ENCODE measurements at regions not wholly inside any gene's neighbourhood (a gene's known extent, or its start where the extent isn't known, plus 50 kb on each side); places are given as distances from the start of the nearest gene placed in this dataset.
"Not testable (repeated sequence)": the region's sequence is repeated elsewhere in the genome, so short reads cannot be mapped to it uniquely, and the experiment has no call there.

GRCh38 chr12:105480162-105480561, 149.7 kb downstream of the C12orf75 start:
- Mint-ChIP-seq H3K4me1 (peaks cover 8% of the 10 kb centered on the region), H3K36me3 (ENCODE audit: low read depth) (no peaks in the 10 kb centered on the region), H3K9me3 (no peaks in the 10 kb centered on the region), H3K27ac (no peak overlapping the region), H3K4me3 (no peak overlapping the region), H3K27me3 (peaks cover 10% of the 10 kb centered on the region)
- ChIA-PET POLR2A (no interaction called here), CTCF (no interaction called here)
- no peak for DNase-seq

DNA sequence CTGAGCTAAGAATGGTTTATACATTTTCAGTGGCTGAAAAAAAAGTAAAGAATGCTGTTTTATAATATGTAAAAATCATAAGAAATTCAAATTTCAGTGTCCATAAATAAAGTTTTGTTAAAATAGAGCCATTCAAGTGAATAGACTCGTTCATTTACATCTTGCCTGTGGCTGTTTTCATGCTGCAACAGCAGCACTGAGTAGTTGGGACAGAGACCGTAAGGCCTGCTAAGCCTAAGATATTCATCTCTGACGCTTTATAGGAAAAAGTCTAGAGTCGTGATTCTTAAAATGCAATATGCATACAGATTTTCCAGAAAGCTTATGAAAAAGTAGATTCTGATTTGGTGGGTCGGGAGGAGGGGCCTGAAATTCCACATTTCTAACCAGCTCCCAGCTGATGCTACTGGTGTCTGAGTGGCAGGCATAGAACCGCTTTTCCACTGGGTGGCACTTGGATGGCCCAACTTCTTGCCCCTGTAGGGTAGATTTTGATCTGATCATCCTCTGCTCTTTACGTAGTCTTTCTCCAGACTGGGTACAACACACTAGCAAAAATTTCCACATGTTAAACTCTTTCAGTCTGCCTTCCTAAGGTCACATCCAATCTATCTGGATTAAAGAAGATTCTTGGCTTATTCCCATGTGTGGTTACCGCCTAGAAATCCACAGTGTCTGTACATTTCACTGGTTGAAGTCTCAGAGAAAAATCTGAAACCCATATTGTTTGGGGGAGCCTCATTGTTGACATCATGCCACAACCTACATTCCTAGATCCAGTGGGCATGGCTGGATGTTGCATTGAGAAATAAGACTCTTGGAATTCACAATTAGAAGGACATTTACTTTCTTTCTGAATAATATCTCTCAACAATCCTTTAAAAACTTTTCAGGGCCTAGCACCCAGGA, 151.2 kb downstream of the C12orf75 start:
- Mint-ChIP-seq H3K36me3 (ENCODE audit: low read depth) (no peaks in the 10 kb centered on the region), H3K27me3 (peaks cover 8% of the 10 kb centered on the region), H3K4me1 (peaks cover 4% of the 10 kb centered on the region), H3K9me3 (no peaks in the 10 kb centered on the region), H3K4me3 (no peak overlapping the region), H3K27ac (no peak overlapping the region)
- CTCF ChIA-PET = no interaction called here
- POLR2A ChIA-PET = no interaction called here
- DNase-seq = no peak

DNA sequence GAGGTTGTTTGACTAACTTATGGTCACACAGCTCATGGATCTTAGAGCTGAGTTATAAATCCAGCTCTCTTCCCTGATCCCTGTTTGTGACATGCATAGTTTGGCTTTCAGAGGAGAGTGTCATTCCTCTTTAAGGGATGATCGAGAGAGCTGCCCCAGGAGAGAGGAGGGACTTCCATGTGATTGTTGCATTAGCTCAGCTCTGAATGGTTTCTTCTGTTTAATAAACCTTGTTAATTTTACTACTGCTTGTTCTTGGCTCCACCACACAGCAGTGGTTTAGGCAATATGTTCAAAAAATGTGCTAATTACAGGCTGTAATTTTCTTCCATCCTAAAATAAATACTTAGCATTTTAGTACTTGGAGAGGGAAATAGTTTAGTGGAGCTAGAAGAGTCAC, 152.5 kb downstream of the C12orf75 start:
- H3K9me3 Mint-ChIP-seq = no peaks in the 10 kb centered on the region
- CTCF ChIA-PET = no interaction called here

DNA sequence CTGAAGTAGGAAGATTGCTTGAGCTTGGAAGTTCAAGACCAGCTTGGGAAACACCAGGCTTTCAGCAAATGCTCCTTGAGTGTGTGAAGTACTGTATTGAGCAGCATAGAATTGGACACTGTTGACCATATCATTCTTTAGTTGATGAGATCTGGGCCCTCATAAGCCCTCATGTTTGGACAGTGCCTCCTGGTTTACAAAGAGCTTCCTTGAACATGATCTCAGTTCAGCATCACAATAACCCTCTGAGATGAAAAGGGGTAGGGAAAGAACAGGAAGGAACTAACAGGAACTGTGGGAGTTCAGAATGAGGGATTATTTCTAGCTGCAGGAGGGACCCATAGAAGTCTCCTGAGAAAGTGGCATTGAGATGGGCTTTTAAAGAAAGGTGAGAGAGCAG, 153.2 kb downstream of the C12orf75 start:
- no peaks in the 10 kb centered on the region for H3K4me1 Mint-ChIP-seq
- H3K27me3 Mint-ChIP-seq = peaks cover 8% of the 10 kb centered on the region
- no peaks in the 10 kb centered on the region for H3K36me3 Mint-ChIP-seq (ENCODE audit: low read depth)
- ChIA-PET CTCF (no interaction called here), POLR2A (no interaction called here)
- DNase-seq = no peak
- H3K9me3 Mint-ChIP-seq = no peaks in the 10 kb centered on the region
- H3K4me3 Mint-ChIP-seq = no peak overlapping the region
- no peak overlapping the region for H3K27ac Mint-ChIP-seq

More for the DNA sequence above, 152.5 kb downstream of the C12orf75 start:
- POLR2A ChIA-PET = no interaction called here
- Mint-ChIP-seq H3K4me3 (no peak overlapping the region), H3K4me1 (no peaks in the 10 kb centered on the region), H3K36me3 (ENCODE audit: low read depth) (no peaks in the 10 kb centered on the region), H3K27me3 (peaks cover 8% of the 10 kb centered on the region), H3K27ac (no peak overlapping the region)
- no peak for DNase-seq

GRCh38 chr12:105485321-105485910, 154.9 kb downstream of the C12orf75 start:
- no peak overlapping the region for H3K4me3 Mint-ChIP-seq

GRCh38 chr12:105485921-105486320, 155.4 kb downstream of the C12orf75 start:
- CTCF ChIA-PET = no interaction called here
- H3K27ac Mint-ChIP-seq = no peak overlapping the region
- peaks cover 8% of the 10 kb centered on the region for H3K27me3 Mint-ChIP-seq
- no peaks in the 10 kb centered on the region for H3K9me3 Mint-ChIP-seq
- no peak for DNase-seq
- POLR2A ChIA-PET = no interaction called here
- no peaks in the 10 kb centered on the region for H3K4me1 Mint-ChIP-seq
- no peaks in the 10 kb centered on the region for H3K36me3 Mint-ChIP-seq (ENCODE audit: low read depth)
- H3K4me3 Mint-ChIP-seq = no peak overlapping the region

More at GRCh38 chr12:105485321-105485910, 154.9 kb downstream of the C12orf75 start:
- H3K27me3 Mint-ChIP-seq = peaks cover 8% of the 10 kb centered on the region
- ChIA-PET CTCF (no interaction called here), POLR2A (no interaction called here)
- no peaks in the 10 kb centered on the region for H3K36me3 Mint-ChIP-seq (ENCODE audit: low read depth)
- H3K4me1 Mint-ChIP-seq = no peaks in the 10 kb centered on the region
- DNase-seq = no peak
- no peaks in the 10 kb centered on the region for H3K9me3 Mint-ChIP-seq
- H3K27ac Mint-ChIP-seq = no peak overlapping the region

GRCh38 chr12:105487963-105488362, 157.5 kb downstream of the C12orf75 start:
- peaks cover 11% of the 10 kb centered on the region for H3K27me3 Mint-ChIP-seq
- H3K9me3 Mint-ChIP-seq = no peaks in the 10 kb centered on the region
- ChIA-PET POLR2A (no interaction called here), CTCF (no interaction called here)
- H3K27ac Mint-ChIP-seq = no peak overlapping the region
- no peak overlapping the region for H3K4me3 Mint-ChIP-seq
- no peaks in the 10 kb centered on the region for H3K36me3 Mint-ChIP-seq (ENCODE audit: low read depth)
- no peaks in the 10 kb centered on the region for H3K4me1 Mint-ChIP-seq
- no peak for DNase-seq

DNA sequence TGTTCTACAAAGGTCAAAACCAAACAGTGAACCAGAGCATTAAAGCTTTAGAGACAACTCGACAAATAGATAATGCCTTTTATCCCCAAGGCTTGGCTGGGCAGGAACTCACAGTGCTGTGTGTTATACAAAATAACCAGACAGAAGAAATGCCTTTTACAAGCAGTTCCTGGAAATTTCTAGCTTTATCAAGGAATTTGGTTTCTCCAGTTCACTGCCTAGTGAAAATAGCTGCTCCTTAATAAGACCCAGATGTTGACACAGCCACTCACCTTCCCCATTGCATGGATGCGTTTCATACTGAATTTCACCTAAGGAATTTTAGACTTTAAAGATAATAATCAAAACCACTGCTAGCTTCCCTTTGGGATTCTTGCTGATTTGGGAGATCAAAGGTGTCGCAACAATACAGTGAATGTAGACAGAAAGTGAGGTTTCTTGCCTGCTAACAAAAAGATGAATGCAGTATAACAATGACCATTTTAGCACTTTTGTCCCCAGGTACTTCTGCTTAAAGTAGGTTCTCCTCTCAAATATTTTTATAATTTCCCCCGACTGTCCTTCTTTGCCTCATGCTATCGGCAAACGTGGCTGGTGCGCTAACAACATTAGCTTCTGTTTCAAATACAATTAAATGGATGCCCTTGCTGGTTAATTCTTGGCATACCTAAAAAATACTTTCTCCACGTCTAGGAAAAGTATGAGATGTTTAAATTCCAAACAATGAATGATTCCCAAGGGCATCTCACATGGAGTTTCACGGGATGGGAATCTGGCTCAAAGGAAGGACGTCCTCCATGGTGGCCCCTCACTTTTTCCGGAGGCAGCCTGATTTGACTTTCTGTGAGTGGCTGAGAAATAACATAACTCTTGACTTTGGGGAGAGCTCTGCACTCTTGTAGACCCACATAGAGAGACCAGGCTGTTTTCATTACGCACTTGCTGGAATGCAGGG, 162.4 kb downstream of the C12orf75 start:
- no peak for DNase-seq
- Mint-ChIP-seq H3K4me1 (no peaks in the 10 kb centered on the region), H3K27me3 (peaks cover 7% of the 10 kb centered on the region), H3K36me3 (ENCODE audit: low read depth) (no peaks in the 10 kb centered on the region), H3K9me3 (peaks cover 3% of the 10 kb centered on the region), H3K27ac (no peak overlapping the region), H3K4me3 (no peak overlapping the region)
- POLR2A ChIA-PET = no interaction called here
- CTCF ChIA-PET = no interaction called here

- ChIA-PET POLR2A (no interaction called here), CTCF (no interaction called here)
- peaks cover 3% of the 10 kb centered on the region for H3K9me3 Mint-ChIP-seq
- H3K27me3 Mint-ChIP-seq = peaks cover 19% of the 10 kb centered on the region
- no peaks in the 10 kb centered on the region for H3K36me3 Mint-ChIP-seq (ENCODE audit: low read depth)
- no peak for DNase-seq
- no peaks in the 10 kb centered on the region for H3K4me1 Mint-ChIP-seq
- no peak overlapping the region for H3K4me3 Mint-ChIP-seq
- no peak overlapping the region for H3K27ac Mint-ChIP-seq
Measured at GRCh38 chr12:105499205-105499604, 168.7 kb downstream of the C12orf75 start.

DNA sequence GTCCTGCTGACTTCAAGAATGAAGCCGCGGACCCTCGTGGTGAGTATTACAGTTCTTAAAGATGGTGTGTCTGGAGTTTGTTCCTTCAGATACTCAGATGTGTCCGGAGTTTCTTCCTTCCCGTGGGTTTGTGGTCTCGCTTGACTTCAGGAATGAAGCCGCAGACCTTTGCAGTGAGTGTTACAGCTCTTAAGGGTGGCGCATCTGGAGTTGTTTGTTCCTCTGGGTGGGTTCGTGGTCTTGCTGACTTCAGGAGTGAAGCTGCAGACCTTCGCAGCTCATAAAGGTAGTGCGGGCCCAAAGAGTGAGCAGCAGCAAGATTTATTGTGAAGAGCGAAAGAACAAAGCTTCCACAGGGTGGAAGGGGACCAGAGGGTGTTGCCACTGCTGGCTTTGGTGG, 170.2 kb downstream of the C12orf75 start:
- H3K27ac Mint-ChIP-seq; H3K36me3 Mint-ChIP-seq (ENCODE audit: low read depth); H3K9me3 Mint-ChIP-seq; H3K4me1 Mint-ChIP-seq; DNase-seq; POLR2A ChIA-PET; H3K4me3 Mint-ChIP-seq: not testable (repeated sequence)
- CTCF ChIA-PET = interaction anchor here (0.6 kb wide), 1 partner anchor 1876 kb away, joined by 3 read pairs; no protein-coding TSS in a partner anchor
- H3K27me3 Mint-ChIP-seq = peaks cover 18% of the 10 kb centered on the region

GRCh38 chr12:105502426-105502930, 172.0 kb downstream of the C12orf75 start:
- Mint-ChIP-seq H3K4me3 (no peak overlapping the region), H3K9me3 (no peaks in the 10 kb centered on the region), H3K27ac (no peak overlapping the region), H3K36me3 (ENCODE audit: low read depth) (no peaks in the 10 kb centered on the region), H3K27me3 (peaks cover 20% of the 10 kb centered on the region), H3K4me1 (no peaks in the 10 kb centered on the region)
- DNase-seq = no peak
- ChIA-PET POLR2A (no interaction called here), CTCF (no interaction called here)

DNA sequence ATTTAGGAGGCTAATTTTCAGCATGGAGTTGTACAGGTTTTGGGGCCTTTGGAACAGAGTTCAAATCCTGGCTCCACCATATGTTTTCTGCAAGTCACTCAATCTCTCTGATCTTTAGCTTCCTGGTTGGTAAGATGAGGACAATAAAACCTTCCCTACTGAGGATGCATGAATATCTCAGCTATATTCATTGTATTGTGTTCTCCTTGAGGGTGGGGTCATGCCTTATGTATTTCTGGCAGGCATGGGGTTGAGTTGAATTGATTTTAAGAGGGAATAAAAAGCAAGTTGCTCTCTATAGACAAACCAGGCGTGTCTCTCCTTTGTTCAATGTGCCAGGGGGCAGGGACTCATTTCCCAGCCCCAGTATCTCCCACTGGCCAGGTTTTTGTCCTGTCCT, 173.1 kb downstream of the C12orf75 start:
- Mint-ChIP-seq H3K36me3 (ENCODE audit: low read depth) (no peaks in the 10 kb centered on the region), H3K27ac (no peak overlapping the region), H3K4me3 (no peak overlapping the region), H3K9me3 (no peaks in the 10 kb centered on the region), H3K27me3 (peaks cover 20% of the 10 kb centered on the region), H3K4me1 (no peaks in the 10 kb centered on the region)
- DNase-seq = no peak
- ChIA-PET CTCF (no interaction called here), POLR2A (no interaction called here)

GRCh38 chr12:105504286-105504685, 173.8 kb downstream of the C12orf75 start:
- Mint-ChIP-seq H3K27ac (no peak overlapping the region), H3K4me1 (no peaks in the 10 kb centered on the region), H3K9me3 (no peaks in the 10 kb centered on the region), H3K27me3 (peaks cover 18% of the 10 kb centered on the region), H3K4me3 (no peak overlapping the region), H3K36me3 (ENCODE audit: low read depth) (no peaks in the 10 kb centered on the region)
- no peak for DNase-seq
- ChIA-PET CTCF (interaction anchor here (0.9 kb wide), 1 partner anchor 249 kb away, joined by 3 read pairs; no protein-coding TSS in a partner anchor), POLR2A (no interaction called here)
